ENCODE measurements at regions not wholly inside any gene's neighbourhood (a gene's known extent, or its start where the extent isn't known, plus 50 kb on each side); places are given as distances from the start of the nearest gene placed in this dataset.

DNA sequence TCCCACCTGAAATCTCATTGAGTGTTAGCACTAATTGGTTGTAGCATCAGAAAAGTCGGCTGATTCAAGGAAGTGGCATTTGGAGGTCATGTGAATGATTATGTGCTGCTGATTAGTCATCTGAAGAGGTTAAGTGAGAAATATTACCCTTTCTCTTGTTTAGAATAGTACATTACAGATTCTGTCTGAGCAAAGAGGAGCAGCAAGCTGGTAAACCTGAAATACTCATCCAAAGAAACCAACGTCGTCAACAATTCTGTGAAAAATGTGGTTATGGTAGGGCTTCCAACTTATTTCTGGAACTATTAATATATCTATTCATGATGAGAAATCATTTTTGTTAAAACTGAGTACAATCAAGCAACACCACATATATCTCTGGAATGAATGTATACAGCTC lies 1024.9 kb downstream of the TUSC7 start:
- no peak overlapping the region for H3K23ac ChIP-seq (ENCODE audit: insufficient read length)
- H3K56ac ChIP-seq (replicated peaks; ENCODE audit: insufficient read length, low read depth, low read length) = no peak overlapping the region
- H3K4me3 ChIP-seq (ENCODE audit: extremely low read depth in 1 of 4, insufficient read depth in 2 of 4, low read depth in 3 of 4, low read length in 4 of 4) = no peak overlapping the region
- H3K14ac ChIP-seq (ENCODE audit: insufficient read length) = no peak overlapping the region
- no peak overlapping the region for H3K9ac ChIP-seq (replicated peaks in 1 of 4; ENCODE audit: extremely low read depth in 1 of 4, low read depth in 3 of 4, low read length in 3 of 4)
- H2AK5ac ChIP-seq (ENCODE audit: low read depth, low read length) = no peak overlapping the region
- no peaks in the 10 kb centered on the region; the same call in 1 of the 2 replicates for H3K23me2 ChIP-seq (ENCODE audit: low read depth, low read length)
- no peak overlapping the region for H2BK12ac ChIP-seq (ENCODE audit: low read depth, low read length)
- no peaks in the 10 kb centered on the region for H3K79me2 ChIP-seq (ENCODE audit: control insufficient read depth in 1 of 2, insufficient read depth in 2 of 2, low read length in 2 of 2)
- TF ChIP-seq BRCA1 (IDR thresholded peaks at IDR 0.05; ENCODE audit: low read depth, low read length) (no peak), JUN (IDR thresholded peaks at IDR 0.05; ENCODE audit: low read depth, low read length) (no peak), JUND (IDR thresholded peaks at IDR 0.05; ENCODE audit: low read length) (no peak), BACH1 (IDR thresholded peaks at IDR 0.05; ENCODE audit: low read length) (no peak), SIX5 (IDR thresholded peaks at IDR 0.05; ENCODE audit: low read depth, low read length) (no peak), CHD2 (IDR thresholded peaks at IDR 0.05; ENCODE audit: low read length) (no peak)
- TF ChIP-seq, protein P1, sequence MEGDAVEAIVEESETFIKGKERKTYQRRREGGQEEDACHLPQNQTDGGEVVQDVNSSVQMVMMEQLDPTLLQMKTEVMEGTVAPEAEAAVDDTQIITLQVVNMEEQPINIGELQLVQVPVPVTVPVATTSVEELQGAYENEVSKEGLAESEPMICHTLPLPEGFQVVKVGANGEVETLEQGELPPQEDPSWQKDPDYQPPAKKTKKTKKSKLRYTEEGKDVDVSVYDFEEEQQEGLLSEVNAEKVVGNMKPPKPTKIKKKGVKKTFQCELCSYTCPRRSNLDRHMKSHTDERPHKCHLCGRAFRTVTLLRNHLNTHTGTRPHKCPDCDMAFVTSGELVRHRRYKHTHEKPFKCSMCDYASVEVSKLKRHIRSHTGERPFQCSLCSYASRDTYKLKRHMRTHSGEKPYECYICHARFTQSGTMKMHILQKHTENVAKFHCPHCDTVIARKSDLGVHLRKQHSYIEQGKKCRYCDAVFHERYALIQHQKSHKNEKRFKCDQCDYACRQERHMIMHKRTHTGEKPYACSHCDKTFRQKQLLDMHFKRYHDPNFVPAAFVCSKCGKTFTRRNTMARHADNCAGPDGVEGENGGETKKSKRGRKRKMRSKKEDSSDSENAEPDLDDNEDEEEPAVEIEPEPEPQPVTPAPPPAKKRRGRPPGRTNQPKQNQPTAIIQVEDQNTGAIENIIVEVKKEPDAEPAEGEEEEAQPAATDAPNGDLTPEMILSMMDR (IDR thresholded peaks at IDR 0.05; ENCODE audit: control extremely low read depth in 1 of 3, insufficient read depth in 1 of 3, low read depth in 1 of 3, low read length in 3 of 3) = no peak
- no peaks in the 10 kb centered on the region for H4K20me1 ChIP-seq (replicated peaks in 1 of 2; ENCODE audit: control insufficient read depth in 1 of 2, insufficient read depth in 2 of 2, low read length in 2 of 2)
- H4K8ac ChIP-seq (ENCODE audit: extremely low read depth, insufficient read depth, low read length) = no peak overlapping the region
- H2BK15ac ChIP-seq (ENCODE audit: low read length) = no peak overlapping the region
- no peak overlapping the region for H3K4me2 ChIP-seq (ENCODE audit: insufficient read depth in 1 of 2, low read depth in 2 of 2, low read length in 2 of 2)
- no peak overlapping the region for H4K91ac ChIP-seq (replicated peaks; ENCODE audit: insufficient read length, low read length)
- ChIA-PET POLR2A (ENCODE audit: partially characterized antibody) (no interaction called here), CTCF (ENCODE audit: partially characterized antibody) (interaction anchor here (0.9 kb wide), 1 partner anchor 14 kb away, joined by 5 read pairs; no protein-coding TSS in a partner anchor)
- no peak overlapping the region for H2BK120ac ChIP-seq (replicated peaks; ENCODE audit: low read depth, low read length)
- H2AFZ ChIP-seq (ENCODE audit: low read length) = no peak overlapping the region
- no peak overlapping the region for H3K4ac ChIP-seq (replicated peaks; ENCODE audit: insufficient read length, low read depth, low read length)
- no peak overlapping the region for H3K27ac ChIP-seq (ENCODE audit: low read depth, low read length)
- no peaks in the 10 kb centered on the region for H3K9me3 ChIP-seq (ENCODE audit: insufficient read depth in 2 of 2, low read depth in 1 of 2, low read length in 1 of 2)
- DNase-seq (ENCODE audit: low read depth in 1 of 2, low spot score in 2 of 2) (no peak), FAIRE-seq (no peak)
- H2BK5ac ChIP-seq (ENCODE audit: low read depth, low read length) = no peak overlapping the region
- no peak overlapping the region for H4K5ac ChIP-seq (ENCODE audit: insufficient read length, low read depth, low read length)
- no peak overlapping the region for H2BK20ac ChIP-seq (ENCODE audit: low read length)
- H3K18ac ChIP-seq (ENCODE audit: extremely low read depth, low read length) = no peak overlapping the region
- H3K79me1 ChIP-seq (ENCODE audit: low read depth, low read length) = no peaks in the 10 kb centered on the region
- WGBS, 2 experiments (ENCODE audit: extremely low coverage in 1 of 2, insufficient coverage in 1 of 2, insufficient read length in 1 of 2, insufficient replicate concordance in 2 of 2, low coverage in 1 of 2, low lambda C conversion rate in 2 of 2, missing lambda C conversion rate in 1 of 2) = 90% methylated on average over 3 of the region's 3 CpGs; no CpG with 5 or more reads in 1 of the 2 experiments
- H3K27me3 ChIP-seq (replicated peaks in 1 of 4; ENCODE audit: control insufficient read depth in 3 of 4, extremely low read depth in 1 of 4, insufficient read depth in 3 of 4, low read length in 3 of 4) = peaks cover 0 to 1% (median 0%) of the 10 kb centered on the region in 4 experiments; a peak in 1 of 7 replicates
- no peaks in the 10 kb centered on the region for H3K36me3 ChIP-seq (ENCODE audit: control insufficient read depth in 2 of 4, insufficient read depth in 4 of 4, low read length in 3 of 4)
- peaks cover 0 to 6% (median 0%) of the 10 kb centered on the region in 4 experiments; a peak in 3 of 7 replicates for H3K4me1 ChIP-seq (replicated peaks in 1 of 4; ENCODE audit: control insufficient read depth in 3 of 4, insufficient read depth in 4 of 4, low read length in 3 of 4)
